ENCODE measurements at regions not wholly inside any gene's neighbourhood (a gene's known extent, or its start where the extent isn't known, plus 50 kb on each side); places are given as distances from the start of the nearest gene placed in this dataset.

DNA sequence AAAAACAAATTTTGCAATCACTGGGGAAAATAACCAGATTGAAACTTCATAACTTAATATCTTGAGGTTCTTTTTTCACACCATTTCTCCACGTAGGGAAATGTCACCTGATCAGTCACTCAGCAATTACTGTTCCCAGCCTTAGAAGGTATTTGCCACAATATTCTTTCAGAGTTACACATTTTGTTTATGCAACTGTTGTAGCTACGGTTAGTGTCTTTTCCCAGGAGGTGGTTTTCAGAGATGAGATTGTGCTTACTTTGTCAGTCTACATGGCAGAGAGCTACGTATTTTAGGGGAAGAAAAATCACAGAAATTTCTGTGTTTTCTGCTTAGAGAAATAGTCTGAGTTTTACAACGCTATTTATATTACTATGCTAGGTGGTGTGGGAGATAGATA, 792.8 kb upstream of the B3GALT2 start:
- Histone ChIP-seq H2AFZ (no peak overlapping the region), H3K27ac (no peak overlapping the region), H3K79me2 (ENCODE audit: low read depth) (no peaks in the 10 kb centered on the region), H3K36me3 (ENCODE audit: low read depth) (no peaks in the 10 kb centered on the region), H3K9me3 (ENCODE audit: insufficient read depth, low read depth) (no peaks in the 10 kb centered on the region), H3K4me1 (replicated peaks; ENCODE audit: insufficient read depth) (no peaks in the 10 kb centered on the region), H3K9me2 (ENCODE audit: insufficient read depth) (no peaks in the 10 kb centered on the region), H3K27me3 (ENCODE audit: insufficient read depth, low read depth) (no peaks in the 10 kb centered on the region), H3F3A (ENCODE audit: insufficient read depth, low read depth) (no peaks in the 10 kb centered on the region), H3K4me2 (no peak overlapping the region), H4K20me1 (ENCODE audit: insufficient read depth) (no peaks in the 10 kb centered on the region), H3K4me3 (no peak overlapping the region)
- intact Hi-C loops (cut with micrococcal nuclease; ENCODE audit: unreplicated experiment), result no loop called here
- no peak for DNase-seq
- TF ChIP-seq, protein P1, sequence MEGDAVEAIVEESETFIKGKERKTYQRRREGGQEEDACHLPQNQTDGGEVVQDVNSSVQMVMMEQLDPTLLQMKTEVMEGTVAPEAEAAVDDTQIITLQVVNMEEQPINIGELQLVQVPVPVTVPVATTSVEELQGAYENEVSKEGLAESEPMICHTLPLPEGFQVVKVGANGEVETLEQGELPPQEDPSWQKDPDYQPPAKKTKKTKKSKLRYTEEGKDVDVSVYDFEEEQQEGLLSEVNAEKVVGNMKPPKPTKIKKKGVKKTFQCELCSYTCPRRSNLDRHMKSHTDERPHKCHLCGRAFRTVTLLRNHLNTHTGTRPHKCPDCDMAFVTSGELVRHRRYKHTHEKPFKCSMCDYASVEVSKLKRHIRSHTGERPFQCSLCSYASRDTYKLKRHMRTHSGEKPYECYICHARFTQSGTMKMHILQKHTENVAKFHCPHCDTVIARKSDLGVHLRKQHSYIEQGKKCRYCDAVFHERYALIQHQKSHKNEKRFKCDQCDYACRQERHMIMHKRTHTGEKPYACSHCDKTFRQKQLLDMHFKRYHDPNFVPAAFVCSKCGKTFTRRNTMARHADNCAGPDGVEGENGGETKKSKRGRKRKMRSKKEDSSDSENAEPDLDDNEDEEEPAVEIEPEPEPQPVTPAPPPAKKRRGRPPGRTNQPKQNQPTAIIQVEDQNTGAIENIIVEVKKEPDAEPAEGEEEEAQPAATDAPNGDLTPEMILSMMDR (conservative IDR thresholded peaks at IDR 0.05), result no peak
- TF ChIP-seq EZH2 (IDR thresholded peaks at IDR 0.05; ENCODE audit: low read depth), result no peak
- BruUV-seq (replicated peaks), result no TSS peak
- CTCF ChIA-PET, result no interaction called here
- POLR2A ChIA-PET (ENCODE audit: unreplicated experiment), result no interaction called here

DNA sequence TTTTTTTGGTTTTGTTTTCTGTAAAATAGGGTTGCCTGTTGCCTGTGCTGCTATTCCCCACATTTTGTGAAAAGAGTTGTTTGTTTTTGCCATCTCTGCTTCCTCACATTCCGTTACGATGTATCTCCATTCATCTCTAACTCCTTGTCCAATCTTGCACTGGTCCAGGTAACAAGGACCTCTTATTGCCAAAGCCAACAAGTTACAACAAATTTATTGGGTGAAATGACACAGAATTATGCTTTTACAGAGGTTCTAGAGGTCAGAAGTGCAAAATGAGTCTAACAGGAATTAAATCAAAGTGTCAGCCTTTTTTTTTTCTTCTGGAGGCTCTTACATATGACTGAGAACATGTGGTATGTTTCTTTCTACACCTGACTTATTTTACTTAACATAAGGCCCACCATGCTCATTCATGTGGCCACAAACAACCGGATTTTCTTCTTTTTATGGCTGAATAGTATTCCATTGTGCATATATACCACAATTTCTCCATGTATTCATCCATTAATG, 787.9 kb upstream of the B3GALT2 start:
- intact Hi-C loops (cut with micrococcal nuclease; ENCODE audit: unreplicated experiment), result no loop called here
- DNase-seq, result no peak
- CTCF ChIA-PET, result no interaction called here

GRCh38 chr1:193973428-193973827, 787.0 kb upstream of the B3GALT2 start:
- POLR2A ChIA-PET (ENCODE audit: unreplicated experiment), result no interaction called here
- no peaks in the 10 kb centered on the region for H4K20me1 ChIP-seq (ENCODE audit: insufficient read depth)
- no peak for TF ChIP-seq EZH2 (IDR thresholded peaks at IDR 0.05; ENCODE audit: low read depth)
- TF ChIP-seq, protein P1 (conservative IDR thresholded peaks at IDR 0.05), result no peak

More for the DNA sequence above, 787.9 kb upstream of the B3GALT2 start:
- BruUV-seq (replicated peaks), result no TSS peak
- no peaks in the 10 kb centered on the region for H3K79me2 ChIP-seq (ENCODE audit: low read depth)
- H3K4me2 ChIP-seq, result no peak overlapping the region
- no peaks in the 10 kb centered on the region for H3K36me3 ChIP-seq (ENCODE audit: low read depth)
- no peak overlapping the region for H2AFZ ChIP-seq
- no peaks in the 10 kb centered on the region for H3K9me2 ChIP-seq (ENCODE audit: insufficient read depth)
- POLR2A ChIA-PET (ENCODE audit: unreplicated experiment), result no interaction called here
- no peaks in the 10 kb centered on the region for H3K9me3 ChIP-seq (ENCODE audit: insufficient read depth, low read depth)
- no peaks in the 10 kb centered on the region; the same call in 1 of the 2 replicates for H3K4me1 ChIP-seq (replicated peaks; ENCODE audit: insufficient read depth)
- H3K4me3 ChIP-seq, result no peak overlapping the region
- H3F3A ChIP-seq (ENCODE audit: insufficient read depth, low read depth), result no peaks in the 10 kb centered on the region
- no peaks in the 10 kb centered on the region for H4K20me1 ChIP-seq (ENCODE audit: insufficient read depth)
- no peak overlapping the region for H3K27ac ChIP-seq
- no peaks in the 10 kb centered on the region for H3K27me3 ChIP-seq (ENCODE audit: insufficient read depth, low read depth)
- TF ChIP-seq, protein P1 (conservative IDR thresholded peaks at IDR 0.05), result no peak
- TF ChIP-seq EZH2 (IDR thresholded peaks at IDR 0.05; ENCODE audit: low read depth), result no peak

More at GRCh38 chr1:193973428-193973827, 787.0 kb upstream of the B3GALT2 start:
- no peaks in the 10 kb centered on the region for H3K36me3 ChIP-seq (ENCODE audit: low read depth)
- no peak overlapping the region for H3K4me3 ChIP-seq
- H3K4me1 ChIP-seq (replicated peaks; ENCODE audit: insufficient read depth), result no peaks in the 10 kb centered on the region; the same call in 1 of the 2 replicates
- H2AFZ ChIP-seq, result no peak overlapping the region; the same call in 1 of the 2 replicates
- BruUV-seq (replicated peaks), result no TSS peak
- no peaks in the 10 kb centered on the region for H3K9me3 ChIP-seq (ENCODE audit: insufficient read depth, low read depth)
- no peaks in the 10 kb centered on the region for H3F3A ChIP-seq (ENCODE audit: insufficient read depth, low read depth)
- intact Hi-C loops (cut with micrococcal nuclease; ENCODE audit: unreplicated experiment), result no loop called here
- H3K4me2 ChIP-seq, result no peak overlapping the region
- H3K27ac ChIP-seq, result no peak overlapping the region
- H3K27me3 ChIP-seq (ENCODE audit: insufficient read depth, low read depth), result no peaks in the 10 kb centered on the region
- CTCF ChIA-PET, result no interaction called here
- H3K79me2 ChIP-seq (ENCODE audit: low read depth), result no peaks in the 10 kb centered on the region
- no peak for DNase-seq
- H3K9me2 ChIP-seq (ENCODE audit: insufficient read depth), result no peaks in the 10 kb centered on the region

All from PC-9 (cell line).